Adrenal gland (tissue), 9 donors: ENCODE measurements at regions not wholly inside any gene's neighbourhood (a gene's known extent, or its start where the extent isn't known, plus 50 kb on each side); places are given as distances from the start of the nearest gene placed in this dataset.

Source experiments
- DNase-seq, 7 donors: peaks; one replicate each; pipeline ENCODE4 v3.0.0-alpha.2; 2019 to 2020
- H3K27ac ChIP-seq, 5 donors: fragments of 200-600 bp; sonication (generic) in 4 of 5; 1 replicate in 3 of 5; 2 replicates in 2 of 5; pipeline versions ENCODE4 v1.5.1 to v1.8.0; 2016 to 2020; ENCODE audit warnings: mild to moderate bottlenecking in 1 of 5
- H3K27me3 ChIP-seq: fragments of 200-600 bp; 2 replicates; pipeline ENCODE4 v1.8.0; 2021
- H3K36me3 ChIP-seq, 2 donors: fragments of 200-600 bp; replicated peaks in 1 of 2; 1 replicate in 1 of 2; 2 replicates in 1 of 2; pipeline versions ENCODE4 v1.5.1 to v1.8.0; 2018 to 2022
- H3K4me1 ChIP-seq, 2 donors: fragments of 200-600 bp; replicated peaks in 1 of 2; 1 replicate in 1 of 2; 2 replicates in 1 of 2; pipeline versions ENCODE4 v1.5.1 to v1.8.0; 2018 to 2021
- H3K4me3 ChIP-seq, 4 donors: fragments of 200-600 bp; sonication (generic) in 3 of 4; one replicate each; pipeline ENCODE4 v1.5.1; 2016 to 2018
- H3K9me3 ChIP-seq, 3 donors: fragments of 200-600 bp; sonication (generic) in 1 of 3; replicated peaks in 1 of 3; 1 replicate in 2 of 3; 2 replicates in 1 of 3; pipeline versions ENCODE4 v1.5.1 to v1.8.0; 2016 to 2021
- CTCF ChIP-seq, 6 experiments: fragments of 450-650 bp in 4 of 6; fragments of 200-600 bp in 2 of 6; sonication (generic) in 1 of 6; IDR thresholded peaks; 1 replicate in 5 of 6; 2 replicates in 1 of 6; pipeline versions ENCODE4 v1.5.1 to v1.8.0; 2016 to 2021; ENCODE audit warnings: antibody characterized with exemption in 6 of 6, mild to moderate bottlenecking in 2 of 6, moderate library complexity in 1 of 6
- POLR2A ChIP-seq, 2 donors: fragments of 450-650 bp; IDR thresholded peaks; one replicate each; pipeline ENCODE4 v1.6.1; 2017; ENCODE audit warnings: antibody characterized with exemption in 2 of 2, mild to moderate bottlenecking in 2 of 2, moderate library complexity in 1 of 2
- WGBS, 4 donors: extraction: QIAGEN DNeasy Blood & Tissue Kit in 2 of 4; methylation state at CpG; one replicate each; pipeline versions ENCODE4 v1.1.5 to v1.1.7; 2013 to 2017; 5-methylcytosine and 5-hydroxymethylcytosine counted together
- intact Hi-C, 2 donors: fragments of 100-400 bp; cut with DNase I; formaldehyde crosslinking; loops; one replicate each; pipeline versions ENCODE4 v1.14.1 to v1.15.0; 2022 to 2023
- donor health status: healthy with polysubstance abuse.
- donor health status: Bipolar disorder and iron deficiency.
- donor health status: DM: yes; HTN: yes; CAD: no.
- donor health status: DM: no; HTN: no; CAD: no.
- donor health status: DM: no; HTN: no; CAD: no.

GRCh38 chr16:55078153-55078552 is 147.5 kb downstream of the IRX5 start:
- Histone ChIP-seq H3K9me3 (no peaks in the 10 kb centered on the region), H3K4me3 (no peak overlapping the region), H3K27ac (no peak overlapping the region), H3K27me3 (no peaks in the 10 kb centered on the region), H3K4me1 (no peaks in the 10 kb centered on the region), H3K36me3 (no peaks in the 10 kb centered on the region)
- intact Hi-C loops, result no loop called here
- no peak for DNase-seq
- TF ChIP-seq CTCF (IDR thresholded peaks at IDR 0.05) (no peak), POLR2A (IDR thresholded peaks at IDR 0.05) (no peak)
- WGBS, 4 donors, result 84 to 93% (median 90%) methylated on average over 5 of the region's 5 CpGs

- Histone ChIP-seq H3K4me1 (no peaks in the 10 kb centered on the region), H3K27ac (no peak overlapping the region), H3K36me3 (no peaks in the 10 kb centered on the region), H3K4me3 (no peak overlapping the region), H3K27me3 (no peaks in the 10 kb centered on the region), H3K9me3 (no peaks in the 10 kb centered on the region)
- intact Hi-C loops, result no loop called here
- no peak for DNase-seq
- no peak for TF ChIP-seq POLR2A (IDR thresholded peaks at IDR 0.05)
- TF ChIP-seq CTCF (IDR thresholded peaks at IDR 0.05), result no peak
- WGBS, 4 donors, result 77 to 88% (median 83%) methylated on average over 7 to 8 of the region's 8 CpGs
Measured at GRCh38 chr16:55078699-55079410, 148.2 kb downstream of the IRX5 start.

GRCh38 chr16:55081622-55082590 is 151.2 kb downstream of the IRX5 start:
- TF ChIP-seq POLR2A (IDR thresholded peaks at IDR 0.05) (no peak), CTCF (IDR thresholded peaks at IDR 0.05) (no peak)
- WGBS, 4 donors, result 64 to 71% (median 68%) methylated on average over 16 of the region's 16 CpGs

GRCh38 chr16:55082591-55082976 is 151.9 kb downstream of the IRX5 start:
- WGBS, 4 donors, result 46 to 62% (median 56%) methylated on average over 5 of the region's 5 CpGs
- no peak overlapping the region for H3K4me3 ChIP-seq
- no peaks in the 10 kb centered on the region for H3K36me3 ChIP-seq
- H3K27ac ChIP-seq, result no peak overlapping the region
- TF ChIP-seq CTCF (IDR thresholded peaks at IDR 0.05) (no peak), POLR2A (IDR thresholded peaks at IDR 0.05) (no peak)
- intact Hi-C loops, result no loop called here
- no peaks in the 10 kb centered on the region for H3K27me3 ChIP-seq
- H3K9me3 ChIP-seq, result no peaks in the 10 kb centered on the region
- H3K4me1 ChIP-seq, result no peaks in the 10 kb centered on the region
- DNase-seq, result no peak

More at GRCh38 chr16:55081622-55082590, 151.2 kb downstream of the IRX5 start:
- H3K4me1 ChIP-seq, result no peaks in the 10 kb centered on the region
- no peaks in the 10 kb centered on the region for H3K9me3 ChIP-seq
- H3K27ac ChIP-seq, result no peak overlapping the region
- no peaks in the 10 kb centered on the region for H3K36me3 ChIP-seq
- intact Hi-C loops, result no loop called here
- H3K4me3 ChIP-seq, result no peak overlapping the region
- DNase-seq, result no peak
- no peaks in the 10 kb centered on the region for H3K27me3 ChIP-seq
